ENCODE measurements at regions not wholly inside any gene's neighbourhood (a gene's known extent, or its start where the extent isn't known, plus 50 kb on each side); places are given as distances from the start of the nearest gene placed in this dataset.

DNA sequence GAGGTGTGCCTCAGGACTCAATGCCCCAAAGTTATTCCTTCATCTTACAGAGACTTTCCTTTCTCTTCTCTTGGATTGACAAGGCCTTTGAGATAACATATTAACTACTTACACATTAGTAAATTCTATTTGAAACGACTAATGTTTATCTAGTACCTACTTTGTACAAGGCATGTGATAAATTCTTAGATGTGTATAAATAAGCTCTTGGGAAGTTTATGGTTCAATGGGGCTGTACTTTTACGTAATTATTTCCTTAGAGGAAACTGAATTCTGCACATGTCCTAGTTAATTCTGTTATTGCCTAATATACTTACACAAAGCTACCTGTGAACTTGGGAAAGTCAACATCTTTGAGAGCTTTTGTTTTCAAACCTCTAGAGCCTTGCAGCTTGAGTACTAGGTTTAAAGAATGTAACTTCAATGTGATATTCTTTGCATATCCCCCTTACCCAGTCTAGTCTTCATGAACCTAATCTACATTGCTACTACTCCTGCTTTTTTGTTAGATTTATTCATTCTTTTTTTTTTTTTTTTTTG is 58.5 kb upstream of the RAP2B start:
- no peak for TF ChIP-seq EZH2 (IDR thresholded peaks at IDR 0.05; ENCODE audit: low read length, missing control alignments)
- TF ChIP-seq CTCF (conservative IDR thresholded peaks at IDR 0.05 in 1 of 2, IDR thresholded peaks at IDR 0.05 in 1 of 2; ENCODE audit: low read depth in 1 of 2, low read length in 2 of 2): no peak

Data from fibroblast of lung (primary cell).